ENCODE measurements at regions not wholly inside any gene's neighbourhood (a gene's known extent, or its start where the extent isn't known, plus 50 kb on each side); places are given as distances from the start of the nearest gene placed in this dataset.

DNA sequence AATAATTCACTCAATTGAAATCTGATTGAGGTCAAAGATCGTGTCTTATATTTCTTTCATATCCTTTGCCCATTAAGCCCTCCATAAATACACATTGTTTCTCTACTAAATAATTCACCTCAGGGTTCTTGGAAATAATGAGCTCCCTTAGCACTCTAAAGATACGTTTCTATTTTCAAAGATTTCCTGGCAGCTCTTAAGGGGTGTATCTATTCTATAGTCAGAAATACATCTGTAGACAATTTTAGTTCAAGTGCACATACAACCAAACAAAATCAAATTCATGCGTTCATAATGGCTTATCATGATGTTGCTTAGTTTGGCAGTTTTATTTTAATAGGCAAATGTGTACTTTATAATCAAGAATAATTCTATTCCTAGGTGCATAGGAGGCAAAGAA, 361.1 kb upstream of the DDHD1 start:
- TF ChIP-seq POLR2A (IDR thresholded peaks at IDR 0.05) = no peak
- TF ChIP-seq, protein P1, sequence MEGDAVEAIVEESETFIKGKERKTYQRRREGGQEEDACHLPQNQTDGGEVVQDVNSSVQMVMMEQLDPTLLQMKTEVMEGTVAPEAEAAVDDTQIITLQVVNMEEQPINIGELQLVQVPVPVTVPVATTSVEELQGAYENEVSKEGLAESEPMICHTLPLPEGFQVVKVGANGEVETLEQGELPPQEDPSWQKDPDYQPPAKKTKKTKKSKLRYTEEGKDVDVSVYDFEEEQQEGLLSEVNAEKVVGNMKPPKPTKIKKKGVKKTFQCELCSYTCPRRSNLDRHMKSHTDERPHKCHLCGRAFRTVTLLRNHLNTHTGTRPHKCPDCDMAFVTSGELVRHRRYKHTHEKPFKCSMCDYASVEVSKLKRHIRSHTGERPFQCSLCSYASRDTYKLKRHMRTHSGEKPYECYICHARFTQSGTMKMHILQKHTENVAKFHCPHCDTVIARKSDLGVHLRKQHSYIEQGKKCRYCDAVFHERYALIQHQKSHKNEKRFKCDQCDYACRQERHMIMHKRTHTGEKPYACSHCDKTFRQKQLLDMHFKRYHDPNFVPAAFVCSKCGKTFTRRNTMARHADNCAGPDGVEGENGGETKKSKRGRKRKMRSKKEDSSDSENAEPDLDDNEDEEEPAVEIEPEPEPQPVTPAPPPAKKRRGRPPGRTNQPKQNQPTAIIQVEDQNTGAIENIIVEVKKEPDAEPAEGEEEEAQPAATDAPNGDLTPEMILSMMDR (IDR thresholded peaks at IDR 0.05) = no peak

All from testis (tissue), 2 donors.